GM19193 (cell line): ENCODE measurements at regions not wholly inside any gene's neighbourhood (a gene's known extent, or its start where the extent isn't known, plus 50 kb on each side); places are given as distances from the start of the nearest gene placed in this dataset.

ENCODE experiments used
- POLR2A ChIP-seq: IDR thresholded peaks from 4 replicates; pipeline ENCODE4 v1.6.1; 2011; ENCODE audit not compliant: insufficient read depth, insufficient read length; ENCODE audit errors: extremely low read depth

- TF ChIP-seq POLR2A, result no peak
Observed at GRCh38 chr12:107826276-107826675, 51.8 kb downstream of the ASCL4 start.

DNA sequence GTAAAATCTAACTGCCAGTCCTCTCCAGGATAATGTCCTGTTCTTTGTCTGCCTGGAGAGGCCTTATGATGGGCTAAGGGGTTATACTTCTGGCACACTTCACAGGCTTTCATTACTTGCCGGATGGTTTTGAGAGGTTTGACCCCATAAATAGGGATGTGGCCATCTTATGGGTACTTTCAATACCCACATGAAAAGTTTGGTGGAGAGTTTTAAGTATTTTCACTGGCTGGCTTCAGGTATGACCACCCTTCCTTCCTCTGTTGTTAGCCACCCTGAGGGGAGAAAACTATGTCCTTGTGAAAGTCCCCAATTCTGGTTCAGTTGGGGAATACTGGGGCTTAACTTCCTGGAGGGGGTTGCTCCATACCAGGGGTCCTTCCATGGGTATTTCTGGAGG is 54.8 kb downstream of the ASCL4 start:
- TF ChIP-seq POLR2A, result no peak

DNA sequence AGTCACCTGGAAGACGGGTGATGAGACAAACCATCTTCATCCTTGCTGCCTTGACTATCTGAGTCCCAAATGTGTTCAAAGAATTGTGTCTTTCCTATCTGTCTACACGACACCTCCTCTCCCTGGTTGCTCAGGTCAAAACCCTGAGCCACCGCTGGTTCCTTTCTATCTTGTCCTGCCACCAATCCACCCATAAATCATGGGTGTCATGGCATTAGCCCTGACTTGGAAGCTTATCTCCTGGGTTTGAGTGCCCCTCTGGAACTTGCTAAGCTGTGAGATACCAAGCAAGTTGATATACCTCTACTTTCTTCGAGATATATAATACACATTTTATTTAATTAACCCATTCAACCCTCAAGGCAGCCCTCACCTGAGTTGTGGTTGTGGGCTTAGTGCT is 57.9 kb downstream of the ASCL4 start:
- no peak for TF ChIP-seq POLR2A

DNA sequence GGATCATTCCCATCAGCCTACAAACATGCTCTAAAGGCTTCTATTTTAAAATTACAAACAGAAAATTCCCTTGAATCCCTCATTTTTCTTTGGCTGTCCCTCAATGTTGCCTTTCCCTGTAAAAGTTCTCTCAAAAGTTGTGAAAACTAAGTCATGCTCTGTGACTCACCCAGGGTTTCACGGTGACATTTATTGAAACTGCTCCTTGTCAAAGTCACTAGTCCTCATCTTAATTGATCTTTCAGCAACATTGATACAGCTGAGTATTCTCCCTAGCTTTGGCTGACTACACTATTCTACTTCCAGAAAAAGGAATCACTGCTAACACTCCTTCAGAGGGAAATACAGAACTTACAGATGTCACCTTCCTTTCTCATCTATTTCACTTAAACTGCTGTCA is 65.7 kb downstream of the ASCL4 start:
- TF ChIP-seq POLR2A, result no peak

GRCh38 chr12:107843351-107844311 is 69.1 kb downstream of the ASCL4 start:
- no peak for TF ChIP-seq POLR2A

GRCh38 chr12:107844312-107844921 is 69.9 kb downstream of the ASCL4 start:
- TF ChIP-seq POLR2A, result no peak

GRCh38 chr12:107845226-107845979 is 70.9 kb downstream of the ASCL4 start:
- no peak for TF ChIP-seq POLR2A

DNA sequence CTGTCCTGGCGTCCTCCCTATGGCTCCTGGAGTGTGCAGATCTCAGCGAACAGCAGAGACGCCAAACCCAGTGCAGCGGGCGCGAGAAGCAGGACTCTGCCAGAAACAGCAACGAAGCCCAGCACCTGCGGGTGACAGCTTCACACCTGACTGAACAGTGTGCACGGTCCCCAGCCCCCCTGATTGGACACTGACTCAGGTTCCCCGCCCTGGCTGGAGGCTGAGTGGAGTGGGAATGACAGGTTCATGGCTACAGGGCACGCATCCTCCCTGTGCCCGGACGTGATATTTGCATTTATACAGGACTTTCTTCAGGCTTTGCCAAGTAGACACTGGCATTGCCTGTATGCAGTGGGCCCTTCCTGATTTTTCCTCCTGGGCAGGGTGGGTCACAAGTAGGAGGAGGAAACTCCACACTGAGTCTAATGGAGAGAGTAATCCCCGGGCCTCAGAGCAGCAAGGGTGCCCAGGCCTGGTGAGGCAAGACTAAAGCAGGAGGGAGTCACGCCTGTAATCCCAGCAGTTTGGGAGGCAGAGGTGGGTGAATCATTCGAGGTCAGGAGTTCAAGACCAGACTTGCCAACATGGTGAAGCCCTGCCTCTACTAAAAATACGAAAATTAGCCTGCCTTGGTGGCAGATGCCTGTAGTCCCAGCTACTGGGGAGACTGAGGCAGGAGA is 71.6 kb downstream of the ASCL4 start:
- TF ChIP-seq POLR2A, result no peak

GRCh38 chr12:107847430-107847829 is 72.9 kb downstream of the ASCL4 start:
- TF ChIP-seq POLR2A, result no peak

DNA sequence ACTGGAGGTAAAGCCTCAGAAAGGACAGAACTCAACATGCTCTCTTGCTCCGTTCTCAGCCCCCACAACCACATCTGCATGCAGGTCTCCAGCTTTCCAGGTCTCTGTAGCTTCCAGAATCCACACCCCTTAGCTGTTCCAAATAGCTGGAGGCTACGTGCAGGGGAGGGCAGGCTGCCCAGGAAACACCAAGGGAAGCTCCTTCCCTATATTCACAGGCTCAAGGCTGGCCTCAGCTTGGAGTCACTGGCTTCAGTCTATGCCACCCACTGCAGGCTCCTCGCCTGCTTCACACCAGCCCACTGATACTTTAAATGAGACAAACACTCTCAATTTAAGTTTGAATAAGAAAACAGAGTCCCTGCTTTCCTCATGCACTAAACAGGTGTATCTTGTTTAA is 73.3 kb downstream of the ASCL4 start:
- no peak for TF ChIP-seq POLR2A

GRCh38 chr12:107853479-107853878 is 79.0 kb downstream of the ASCL4 start:
- TF ChIP-seq POLR2A, result no peak

- TF ChIP-seq POLR2A, result no peak
Observed at GRCh38 chr12:107855471-107855870, 81.0 kb downstream of the ASCL4 start.

GRCh38 chr12:107856096-107856495 is 81.6 kb downstream of the ASCL4 start:
- no peak for TF ChIP-seq POLR2A

- TF ChIP-seq POLR2A, result no peak
Observed at GRCh38 chr12:107857191-107857590, 82.7 kb downstream of the ASCL4 start.

DNA sequence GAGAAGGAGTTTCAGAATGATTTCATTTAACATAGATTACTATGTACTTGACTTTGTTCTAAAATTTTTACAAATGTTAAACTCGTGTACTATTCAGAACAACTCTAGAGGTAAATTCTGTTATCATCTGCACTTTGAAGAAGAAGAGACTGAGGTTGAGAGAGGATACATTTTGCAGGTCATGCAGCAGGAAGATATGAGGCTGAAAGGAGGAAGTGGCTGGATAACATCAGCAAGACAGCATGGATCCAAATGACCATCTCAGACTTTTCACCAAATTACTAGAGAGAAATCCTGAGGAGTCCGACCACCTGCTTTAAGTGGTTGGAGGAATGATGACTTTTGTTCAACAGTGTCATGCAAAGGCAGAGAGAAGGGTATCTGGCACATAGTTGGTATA is 84.9 kb downstream of the ASCL4 start:
- no peak for TF ChIP-seq POLR2A

GRCh38 chr12:107864235-107864634 is 89.7 kb downstream of the ASCL4 start:
- no peak for TF ChIP-seq POLR2A

- no peak for TF ChIP-seq POLR2A
Observed at GRCh38 chr12:107873223-107873622, 98.7 kb downstream of the ASCL4 start.
